GM12891 (cell line): ENCODE measurements at regions not wholly inside any gene's neighbourhood (a gene's known extent, or its start where the extent isn't known, plus 50 kb on each side); places are given as distances from the start of the nearest gene placed in this dataset.

Source experiments
- POLR2A ChIP-seq: IDR thresholded peaks from 2 replicates; pipeline ENCODE4 v1.6.1; 2011; ENCODE audit warnings: low read depth, low read length, control low read depth
- POLR2AphosphoS5 ChIP-seq: IDR thresholded peaks from 2 replicates; pipeline ENCODE4 v1.6.1; 2011; ENCODE audit warnings: low read depth, low read length, control low read depth
- TAF1 ChIP-seq: IDR thresholded peaks from 2 replicates; pipeline ENCODE4 v1.6.1; 2011; ENCODE audit warnings: low read depth, low read length, control low read depth

GRCh38 chr12:30853561-30854133 is 72.9 kb upstream of the TSPAN11 start:
- TF ChIP-seq TAF1 (no peak), POLR2A (no peak), POLR2AphosphoS5 (no peak)
